HG03196 (cell line): ENCODE measurements at regions not wholly inside any gene's neighbourhood (a gene's known extent, or its start where the extent isn't known, plus 50 kb on each side); places are given as distances from the start of the nearest gene placed in this dataset.

Source experiments
- ATAC-seq: cut with Tn5 transposase; IDR thresholded peaks from one replicate; pipeline ENCODE4 v1.9.1; 2021; ENCODE audit not compliant: unreplicated experiment

GRCh38 chr22:48707763-48708557, 1119.7 kb downstream of the BRD1 start:
- no peak for ATAC-seq

- no peak for ATAC-seq
These were observed 1120.5 kb downstream of the BRD1 start for GRCh38 chr22:48706934-48707762.

GRCh38 chr22:48705917-48706605, 1121.6 kb downstream of the BRD1 start:
- ATAC-seq: no peak

GRCh38 chr22:48705159-48705916, 1122.3 kb downstream of the BRD1 start:
- no peak for ATAC-seq

GRCh38 chr22:48704335-48704734, 1123.3 kb downstream of the BRD1 start:
- no peak for ATAC-seq

- ATAC-seq: no peak
These were observed 1124.3 kb downstream of the BRD1 start for GRCh38 chr22:48703265-48703941.

GRCh38 chr22:48702573-48703264, 1125.0 kb downstream of the BRD1 start:
- no peak for ATAC-seq

- ATAC-seq: no peak
These were observed 1126.2 kb downstream of the BRD1 start for GRCh38 chr22:48701296-48702030.

- no peak for ATAC-seq
These were observed 1126.9 kb downstream of the BRD1 start for GRCh38 chr22:48700566-48701295.

GRCh38 chr22:48700180-48700565, 1127.5 kb downstream of the BRD1 start:
- no peak for ATAC-seq

GRCh38 chr22:48699511-48699910, 1128.2 kb downstream of the BRD1 start:
- ATAC-seq: no peak

- ATAC-seq: no peak
These were observed 1129.1 kb downstream of the BRD1 start for GRCh38 chr22:48698618-48699017.

GRCh38 chr22:48697694-48698276, 1129.9 kb downstream of the BRD1 start:
- ATAC-seq: no peak

- no peak for ATAC-seq
These were observed 1130.5 kb downstream of the BRD1 start for GRCh38 chr22:48697223-48697622.

- ATAC-seq: no peak
These were observed 1131.3 kb downstream of the BRD1 start for GRCh38 chr22:48696371-48696770.

GRCh38 chr22:48695731-48696305, 1131.9 kb downstream of the BRD1 start:
- ATAC-seq: no peak

- ATAC-seq: no peak
These were observed 1132.4 kb downstream of the BRD1 start for GRCh38 chr22:48695251-48695650.
